Activated CD8-positive, alpha-beta T cell treated with anti-CD3 and anti-CD28 coated beads for 36 hours (primary cell): ENCODE measurements at regions not wholly inside any gene's neighbourhood (a gene's known extent, or its start where the extent isn't known, plus 50 kb on each side); places are given as distances from the start of the nearest gene placed in this dataset.

Source experiments
- ATAC-seq: fragments of 200-7000 bp; cut with Tn5 transposase; one replicate; pipeline ENCODE4 v1.10.0; 2021; ENCODE audit warnings: mild to moderate bottlenecking, moderate library complexity
- CTCF ChIA-PET: fragments of 350-600 bp; sonication (Branson Sonifier 250); formaldehyde crosslinking; loops from one replicate; lab custom pipeline; 2021; ENCODE audit warnings: antibody characterized with exemption; lab: Charles Lee
- POLR2A ChIA-PET: fragments of 350-600 bp; sonication (Branson Sonifier 250); formaldehyde crosslinking; loops from one replicate; lab custom pipeline; 2021; ENCODE audit warnings: antibody characterized with exemption; lab: Charles Lee
- DNase-seq: peaks from one replicate; pipeline ENCODE4 v3.0.0-alpha.2; 2020
- H3K27ac Mint-ChIP-seq: one replicate; pipeline ENCODE4 v1.8.0; 2021; ENCODE audit warnings: mild to moderate bottlenecking, mixed read lengths
- H3K27me3 Mint-ChIP-seq: one replicate; pipeline ENCODE4 v1.8.0; 2021; ENCODE audit warnings: mixed read lengths
- H3K36me3 Mint-ChIP-seq: one replicate; pipeline ENCODE4 v1.8.0; 2021; ENCODE audit warnings: low read depth, mixed read lengths
- H3K4me1 Mint-ChIP-seq: one replicate; pipeline ENCODE4 v1.8.0; 2021; ENCODE audit warnings: low read depth, mixed read lengths
- H3K4me3 Mint-ChIP-seq: one replicate; pipeline ENCODE4 v1.8.0; 2021; ENCODE audit warnings: mild to moderate bottlenecking, moderate library complexity, mixed read lengths
- H3K9me3 Mint-ChIP-seq: one replicate; pipeline ENCODE4 v1.8.0; 2021; ENCODE audit warnings: mixed read lengths
- CTCF ChIP-seq: fragments of 200-600 bp; IDR thresholded peaks from one replicate; pipeline ENCODE4 v1.8.0; 2022; ENCODE audit warnings: antibody characterized with exemption, mild to moderate bottlenecking
- intact Hi-C: fragments of 100-400 bp; cut with micrococcal nuclease; formaldehyde crosslinking; loops from one replicate; pipeline ENCODE4 v1.10.0; 2022

GRCh38 chr1:115462566-115463076, 124.6 kb upstream of the NGF start:
- DNase-seq (no peak), ATAC-seq (no peak)
- Mint-ChIP-seq H3K4me1 (no peaks in the 10 kb centered on the region), H3K9me3 (no peaks in the 10 kb centered on the region), H3K36me3 (no peaks in the 10 kb centered on the region), H3K27me3 (no peaks in the 10 kb centered on the region), H3K27ac (no peak overlapping the region), H3K4me3 (no peak overlapping the region)
- ChIA-PET POLR2A (no interaction called here), CTCF (no interaction called here)
- intact Hi-C loops: no loop called here
- no peak for TF ChIP-seq CTCF

GRCh38 chr1:115461526-115461925, 123.5 kb upstream of the NGF start:
- intact Hi-C loops: no loop called here
- POLR2A ChIA-PET: no interaction called here

DNA sequence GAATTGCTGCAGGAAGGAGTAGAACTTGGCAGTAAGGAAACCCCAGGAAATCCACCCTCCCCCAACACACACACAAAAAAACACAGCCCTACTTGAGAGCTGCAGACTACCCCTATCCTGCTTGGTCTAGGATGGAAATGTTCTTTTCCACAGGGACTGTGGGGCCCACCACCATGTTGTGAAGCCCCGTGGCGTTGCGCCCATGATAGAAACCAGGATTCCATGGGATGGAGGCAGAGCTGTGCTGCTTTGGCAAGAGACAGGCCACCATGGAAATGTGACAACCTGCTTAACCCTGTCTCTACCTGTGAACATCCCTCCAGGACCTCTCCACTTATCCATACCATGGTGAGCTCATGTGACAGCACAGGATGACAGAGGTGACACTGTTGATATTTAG, 121.1 kb upstream of the NGF start:
- POLR2A ChIA-PET: no interaction called here
- CTCF ChIA-PET: no interaction called here
- ATAC-seq (no peak), DNase-seq (no peak)
- no peaks in the 10 kb centered on the region for H3K27me3 Mint-ChIP-seq
- intact Hi-C loops: no loop called here
- no peaks in the 10 kb centered on the region for H3K9me3 Mint-ChIP-seq
- no peaks in the 10 kb centered on the region for H3K4me1 Mint-ChIP-seq
- no peak overlapping the region for H3K4me3 Mint-ChIP-seq
- H3K36me3 Mint-ChIP-seq: no peaks in the 10 kb centered on the region
- no peak for TF ChIP-seq CTCF
- no peak overlapping the region for H3K27ac Mint-ChIP-seq

More at GRCh38 chr1:115461526-115461925, 123.5 kb upstream of the NGF start:
- Mint-ChIP-seq H3K27me3 (no peaks in the 10 kb centered on the region), H3K4me3 (no peak overlapping the region), H3K36me3 (no peaks in the 10 kb centered on the region), H3K4me1 (no peaks in the 10 kb centered on the region), H3K9me3 (no peaks in the 10 kb centered on the region), H3K27ac (no peak overlapping the region)
- CTCF ChIA-PET: no interaction called here
- no peak for TF ChIP-seq CTCF
- ATAC-seq (no peak), DNase-seq (no peak)

GRCh38 chr1:115458426-115459114, 120.5 kb upstream of the NGF start:
- Mint-ChIP-seq H3K27ac (no peak overlapping the region), H3K36me3 (no peaks in the 10 kb centered on the region), H3K9me3 (no peaks in the 10 kb centered on the region), H3K27me3 (no peaks in the 10 kb centered on the region), H3K4me3 (no peak overlapping the region), H3K4me1 (no peaks in the 10 kb centered on the region)
- ATAC-seq: no peak
- POLR2A ChIA-PET: no interaction called here
- CTCF ChIA-PET: no interaction called here
- TF ChIP-seq CTCF: no peak
- DNase-seq: no peak
- intact Hi-C loops: no loop called here

DNA sequence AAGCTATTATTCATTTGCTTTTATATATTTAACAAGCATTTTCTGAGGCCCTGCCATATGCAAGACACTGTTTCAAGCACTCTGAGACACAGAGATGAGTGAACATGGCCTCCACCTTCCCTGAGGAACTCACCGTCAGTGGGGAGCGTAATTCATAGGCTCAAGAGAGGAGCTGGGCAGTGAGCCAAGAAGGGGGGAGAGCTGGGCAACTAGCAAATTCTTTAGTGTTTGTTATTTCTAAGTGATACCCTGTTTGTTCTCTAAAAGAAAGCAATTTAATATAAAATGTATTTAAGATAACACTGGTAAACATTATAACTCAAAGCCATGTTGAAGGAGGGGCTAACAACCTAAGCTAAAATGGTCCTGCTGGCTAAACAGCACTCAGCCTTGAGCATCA, 119.2 kb upstream of the NGF start:
- CTCF ChIA-PET: interaction anchor here (0.8 kb wide), 1 partner anchor 12 kb away, joined by 4 read pairs; no protein-coding TSS in a partner anchor
- Mint-ChIP-seq H3K36me3 (no peaks in the 10 kb centered on the region), H3K9me3 (no peaks in the 10 kb centered on the region), H3K27me3 (no peaks in the 10 kb centered on the region), H3K4me3 (no peak overlapping the region), H3K27ac (no peak overlapping the region), H3K4me1 (no peaks in the 10 kb centered on the region)
- POLR2A ChIA-PET: interaction anchor here (1.2 kb wide), 1 partner anchor 9 kb away, joined by 6 read pairs; no protein-coding TSS in a partner anchor
- no peak for TF ChIP-seq CTCF
- no peak for ATAC-seq
- intact Hi-C loops: no loop called here
- no peak for DNase-seq
